GM10266 (cell line): ENCODE measurements at regions not wholly inside any gene's neighbourhood (a gene's known extent, or its start where the extent isn't known, plus 50 kb on each side); places are given as distances from the start of the nearest gene placed in this dataset.

Experiments used
- DNase-seq: peaks from one replicate; pipeline ENCODE4 v3.0.0; 2012; ENCODE audit errors: extremely low spot score
- CTCF ChIP-seq: IDR thresholded peaks from 2 replicates; pipeline ENCODE4 v1.5.1; 2012; ENCODE audit warnings: mild to moderate bottlenecking, low read depth; ENCODE audit not compliant: control insufficient read depth, insufficient read depth; ENCODE audit errors: missing control alignments

GRCh38 chr6:166782520-166782919, 155.5 kb upstream of the RPS6KA2 start:
- DNase-seq: no peak
- TF ChIP-seq CTCF: no peak

GRCh38 chr6:166781331-166781730, 154.3 kb upstream of the RPS6KA2 start:
- no peak for TF ChIP-seq CTCF

GRCh38 chr6:166779963-166780683, 153.1 kb upstream of the RPS6KA2 start:
- no peak for DNase-seq
- TF ChIP-seq CTCF: no peak

More at GRCh38 chr6:166781331-166781730, 154.3 kb upstream of the RPS6KA2 start:
- no peak for DNase-seq

- DNase-seq: no peak
- no peak for TF ChIP-seq CTCF
Observed at GRCh38 chr6:166779381-166779780, 152.3 kb upstream of the RPS6KA2 start.

- DNase-seq: no peak
- TF ChIP-seq CTCF: no peak
Observed at GRCh38 chr6:166778776-166779175, 151.7 kb upstream of the RPS6KA2 start.

- no peak for DNase-seq
- no peak for TF ChIP-seq CTCF
Observed at GRCh38 chr6:166778046-166778445, 151.0 kb upstream of the RPS6KA2 start.

GRCh38 chr6:166777096-166777630, 150.1 kb upstream of the RPS6KA2 start:
- no peak for TF ChIP-seq CTCF

More at GRCh38 chr6:166777096-166777630, 150.1 kb upstream of the RPS6KA2 start:
- no peak for DNase-seq
